Ovary (tissue), 3 donors: ENCODE measurements at regions not wholly inside any gene's neighbourhood (a gene's known extent, or its start where the extent isn't known, plus 50 kb on each side); places are given as distances from the start of the nearest gene placed in this dataset.

Source experiments
- CTCF ChIP-seq, 3 donors: fragments of 450-650 bp in 2 of 3; fragments of 200-600 bp in 1 of 3; IDR thresholded peaks; one replicate each; pipeline versions ENCODE4 v1.5.1 to v1.8.0; 2016 to 2022; ENCODE audit warnings: antibody characterized with exemption in 3 of 3, mild to moderate bottlenecking in 1 of 3
- POLR2A ChIP-seq: fragments of 450-650 bp; IDR thresholded peaks from one replicate; pipeline ENCODE4 v1.6.1; 2017; ENCODE audit warnings: antibody characterized with exemption, mild to moderate bottlenecking, moderate library complexity
- donor health status: DM: no; HTN: no; CAD: no.

GRCh38 chr20:48448666-48449600, 378.9 kb downstream of the PREX1 start:
- no peak for TF ChIP-seq CTCF (IDR thresholded peaks at IDR 0.05)
- TF ChIP-seq POLR2A = no peak
